ENCODE measurements at regions not wholly inside any gene's neighbourhood (a gene's known extent, or its start where the extent isn't known, plus 50 kb on each side); places are given as distances from the start of the nearest gene placed in this dataset.

GRCh38 chr6:167710363-167710920 is 116.3 kb upstream of the AFDN start:
- DNase-seq = no peak

DNA sequence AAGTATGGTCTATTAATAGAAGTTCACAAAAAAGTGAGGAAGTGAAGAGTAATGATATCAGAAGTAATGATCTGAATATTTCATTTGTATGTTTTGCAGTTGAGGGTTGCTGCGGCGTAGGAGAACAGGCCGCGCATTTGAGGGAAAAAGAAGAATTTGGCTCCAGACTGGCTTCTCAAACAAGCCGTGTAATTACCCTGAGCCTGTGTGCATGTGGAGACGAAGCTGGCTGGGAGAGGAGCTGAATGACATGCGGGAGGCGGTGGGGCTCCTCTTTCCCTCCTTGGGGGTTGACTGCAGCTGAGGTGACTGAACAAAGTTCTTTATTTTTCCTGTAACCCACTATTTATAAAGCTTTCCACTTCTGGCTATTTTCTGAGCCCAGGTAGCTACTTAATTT is 115.5 kb upstream of the AFDN start:
- no peak for DNase-seq

GRCh38 chr6:167711768-167712730 is 114.7 kb upstream of the AFDN start:
- no peak for DNase-seq

GRCh38 chr6:167712731-167713475 is 113.8 kb upstream of the AFDN start:
- DNase-seq = no peak

- no peak for DNase-seq
Observed at GRCh38 chr6:167714152-167714551, 112.6 kb upstream of the AFDN start.

GRCh38 chr6:167717455-167717854 is 109.3 kb upstream of the AFDN start:
- no peak for DNase-seq

- DNase-seq = no peak
Observed at GRCh38 chr6:167717867-167718266, 108.8 kb upstream of the AFDN start.

DNA sequence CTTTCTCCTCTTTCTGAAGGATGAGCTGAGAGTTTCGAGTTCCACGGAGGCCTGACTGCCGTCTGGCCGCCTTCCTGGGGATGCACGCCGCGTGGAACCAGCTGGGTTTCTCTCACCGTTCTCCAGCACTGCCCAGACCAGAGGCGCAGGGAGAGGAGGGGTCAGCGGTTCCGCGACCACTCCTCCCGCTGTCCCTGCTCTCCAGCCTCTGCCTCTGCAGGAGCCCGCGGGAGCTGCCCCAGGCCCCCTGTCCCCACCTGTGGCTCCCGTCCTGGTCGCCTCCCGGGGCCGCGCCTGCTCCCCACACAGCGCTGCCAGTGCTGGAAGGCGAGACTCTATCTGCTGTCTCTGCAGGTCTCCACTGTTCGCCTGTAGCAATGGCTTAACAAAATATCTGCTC is 106.8 kb upstream of the AFDN start:
- no peak for DNase-seq

GRCh38 chr6:167720456-167721285 is 106.0 kb upstream of the AFDN start:
- no peak for DNase-seq

DNA sequence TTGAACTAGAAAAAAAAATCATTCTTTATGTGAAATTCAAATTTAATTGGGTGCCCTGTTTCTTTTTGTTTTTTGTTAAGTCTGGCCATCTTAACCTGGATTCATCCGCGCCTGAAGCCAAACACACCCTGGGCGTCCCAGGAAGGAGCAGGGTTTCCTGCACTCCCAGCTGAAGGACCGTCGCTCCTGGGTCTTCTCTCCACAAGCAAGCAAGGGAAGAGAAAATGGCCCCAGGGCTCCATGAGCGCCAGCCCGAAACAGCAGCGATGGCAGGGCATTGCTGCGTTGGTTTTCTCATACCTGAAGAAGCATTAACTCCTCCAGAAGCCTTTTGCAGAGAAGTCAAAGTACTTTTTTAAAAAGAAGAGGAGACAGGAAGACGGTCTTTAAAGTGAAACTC is 105.4 kb upstream of the AFDN start:
- DNase-seq = no peak

GRCh38 chr6:167722634-167723309 is 103.9 kb upstream of the AFDN start:
- DNase-seq = no peak

DNA sequence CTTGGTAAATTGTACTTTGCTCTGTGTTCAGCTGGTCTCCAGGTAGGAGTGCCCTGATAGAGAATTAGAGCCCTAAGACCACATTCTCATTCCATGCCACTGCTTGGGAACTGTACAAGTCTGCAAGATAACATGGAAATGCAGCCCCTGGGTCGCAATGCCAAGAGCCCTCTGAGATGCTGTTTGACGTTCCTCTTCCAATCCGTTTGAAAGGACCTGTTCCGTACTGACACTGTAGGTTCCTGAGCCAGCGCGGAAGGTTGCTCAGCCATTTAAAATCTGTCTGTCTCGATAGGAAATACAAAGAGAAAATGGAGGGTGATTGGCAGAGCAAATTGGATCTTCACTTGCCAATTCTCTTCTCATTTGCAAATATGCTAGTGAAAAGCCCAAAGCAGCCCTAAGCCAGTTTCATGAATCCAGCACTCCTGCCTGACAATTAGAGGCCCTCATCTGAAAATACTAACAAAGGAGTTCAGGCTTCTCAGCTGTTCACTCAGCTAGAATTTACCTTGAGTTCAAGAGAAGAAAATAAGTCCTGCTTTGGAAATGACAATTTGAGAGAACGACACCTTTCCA is 100.6 kb upstream of the AFDN start:
- no peak for DNase-seq

GRCh38 chr6:167730441-167730840 is 96.3 kb upstream of the AFDN start:
- DNase-seq = no peak

- no peak for DNase-seq
Observed at GRCh38 chr6:167731216-167731615, 95.5 kb upstream of the AFDN start.

GRCh38 chr6:167731731-167732422 is 94.8 kb upstream of the AFDN start:
- DNase-seq = no peak

DNA sequence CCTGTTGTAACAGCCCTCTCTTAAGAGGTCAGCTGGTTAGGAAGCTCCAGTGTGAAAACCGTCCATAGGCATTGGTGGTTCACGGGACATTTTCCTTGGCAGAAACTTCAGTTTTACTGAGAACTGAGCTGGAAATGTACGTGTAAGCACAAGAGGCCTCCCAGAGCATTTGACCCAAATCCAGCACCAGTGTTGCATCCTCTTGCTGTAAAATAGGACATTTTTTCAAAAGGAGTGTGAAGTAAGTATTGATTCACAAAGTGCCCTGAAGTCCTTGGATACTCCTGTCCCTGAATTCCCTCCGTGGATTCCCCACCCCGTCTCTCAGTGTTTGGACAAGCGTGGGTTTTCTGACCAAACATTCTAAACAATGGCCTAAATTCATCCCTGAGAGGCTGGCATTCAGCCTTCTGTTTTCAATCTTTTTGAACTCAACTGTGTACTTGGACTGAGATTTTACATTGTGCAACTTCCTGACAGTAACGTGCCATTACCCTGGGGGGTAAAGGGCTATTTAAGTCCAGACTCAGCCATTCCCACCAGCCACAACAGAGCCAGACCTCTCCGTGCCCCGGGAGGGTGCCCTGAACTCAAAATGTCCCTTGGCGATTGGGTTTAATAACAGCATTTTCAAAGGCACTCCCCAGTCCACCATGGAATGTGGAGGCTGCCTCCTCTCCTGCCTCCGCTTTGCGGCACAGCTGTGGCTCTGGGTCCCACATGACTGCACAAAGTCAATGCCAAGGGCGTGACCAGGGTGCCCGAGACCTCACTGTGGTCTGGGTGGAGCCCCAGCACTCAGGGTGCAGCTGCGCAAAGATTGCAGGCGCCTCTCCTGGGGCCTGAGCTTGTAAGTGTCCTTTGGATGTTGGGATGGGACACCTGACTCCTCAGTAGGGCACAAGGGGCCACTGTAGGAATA is 92.7 kb upstream of the AFDN start:
- no peak for DNase-seq

GRCh38 chr6:167734662-167735083 is 92.0 kb upstream of the AFDN start:
- no peak for DNase-seq

- DNase-seq = no peak
Observed at GRCh38 chr6:167735084-167735950, 91.4 kb upstream of the AFDN start.

DNA sequence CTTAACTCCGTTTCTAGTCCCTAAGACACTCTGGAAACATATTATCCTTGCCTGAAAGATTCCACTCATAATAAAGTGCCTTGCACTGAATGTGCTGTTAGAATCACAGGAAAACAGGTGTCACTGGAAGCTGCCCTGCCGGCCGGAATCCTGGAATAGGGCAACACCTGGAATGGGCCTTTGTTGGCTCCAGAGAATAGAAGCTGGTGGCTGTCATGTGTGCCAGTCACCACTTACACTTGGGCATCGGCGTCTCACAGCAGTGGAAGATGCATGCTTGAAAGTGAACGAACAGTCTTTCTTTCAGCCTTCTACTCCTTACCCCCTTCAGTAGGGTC is 90.8 kb upstream of the AFDN start:
- no peak for DNase-seq
